Glutamatergic neuron (in vitro differentiated cells): ENCODE measurements at regions not wholly inside any gene's neighbourhood (a gene's known extent, or its start where the extent isn't known, plus 50 kb on each side); places are given as distances from the start of the nearest gene placed in this dataset.

Experiments used
- DNase-seq: peaks from one replicate; pipeline ENCODE4 v3.0.0; 2022
- H3K27ac Mint-ChIP-seq: one replicate; pipeline ENCODE4 v1.8.0; 2020; ENCODE audit warnings: mild to moderate bottlenecking, mixed read lengths, inconsistent platforms; ENCODE audit not compliant: unreplicated experiment
- H3K27me3 Mint-ChIP-seq: one replicate; pipeline ENCODE4 v1.8.0; 2020; ENCODE audit warnings: mild to moderate bottlenecking, moderate library complexity, mixed read lengths, inconsistent platforms; ENCODE audit not compliant: unreplicated experiment
- H3K36me3 Mint-ChIP-seq: one replicate; pipeline ENCODE4 v1.8.0; 2020; ENCODE audit warnings: mild to moderate bottlenecking, mixed read lengths, inconsistent platforms; ENCODE audit not compliant: unreplicated experiment
- H3K4me1 Mint-ChIP-seq: one replicate; pipeline ENCODE4 v1.8.0; 2020; ENCODE audit warnings: mild to moderate bottlenecking, low read depth, mixed read lengths, inconsistent platforms; ENCODE audit not compliant: unreplicated experiment
- H3K4me3 Mint-ChIP-seq: one replicate; pipeline ENCODE4 v1.8.0; 2020; ENCODE audit warnings: mild to moderate bottlenecking, mixed read lengths, inconsistent platforms; ENCODE audit not compliant: unreplicated experiment
- H3K9me3 Mint-ChIP-seq: one replicate; pipeline ENCODE4 v1.8.0; 2020; ENCODE audit warnings: mild to moderate bottlenecking, moderate library complexity, mixed read lengths, inconsistent platforms; ENCODE audit not compliant: unreplicated experiment
- TF ChIP-seq, protein P1 (sequence below): fragments of 200-600 bp; sonication (generic); IDR thresholded peaks from one replicate; pipeline ENCODE4 v1.5.0; 2021; ENCODE audit not compliant: partially characterized antibody, unreplicated experiment

DNA sequence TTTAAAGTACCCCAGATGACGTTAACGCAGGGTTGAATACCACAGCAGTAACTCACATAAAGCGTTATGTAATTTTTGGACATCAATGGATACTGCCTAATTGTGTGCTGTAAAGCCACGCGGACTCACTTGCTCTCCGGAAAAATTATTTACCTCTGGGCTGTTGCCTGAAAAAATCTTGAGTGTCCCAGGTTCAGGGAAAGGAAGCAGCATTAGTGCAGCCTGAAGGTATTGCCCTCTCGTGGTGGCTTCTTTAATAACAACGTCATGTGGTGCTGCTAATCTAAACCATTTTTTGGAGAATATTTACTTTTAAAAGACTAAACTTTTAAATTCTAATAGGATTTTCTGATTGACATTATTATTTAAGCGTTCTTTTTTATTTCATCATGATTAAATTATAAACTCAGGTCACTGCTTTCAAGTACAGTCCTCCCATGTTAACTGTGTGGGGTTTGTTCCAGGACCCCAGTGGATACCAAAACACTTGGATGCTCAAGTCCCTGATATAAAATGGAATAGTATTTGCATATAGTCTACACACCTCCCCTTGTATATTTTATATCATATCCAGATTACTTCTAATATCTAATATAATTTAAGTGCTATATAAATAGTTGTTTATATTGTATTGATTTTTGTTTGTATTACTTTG is 384.8 kb downstream of the FAM133A start:
- H3K4me3 Mint-ChIP-seq: no peak overlapping the region
- no peaks in the 10 kb centered on the region for H3K36me3 Mint-ChIP-seq
- H3K27me3 Mint-ChIP-seq: no peaks in the 10 kb centered on the region
- no peak overlapping the region for H3K27ac Mint-ChIP-seq
- TF ChIP-seq, protein P1, sequence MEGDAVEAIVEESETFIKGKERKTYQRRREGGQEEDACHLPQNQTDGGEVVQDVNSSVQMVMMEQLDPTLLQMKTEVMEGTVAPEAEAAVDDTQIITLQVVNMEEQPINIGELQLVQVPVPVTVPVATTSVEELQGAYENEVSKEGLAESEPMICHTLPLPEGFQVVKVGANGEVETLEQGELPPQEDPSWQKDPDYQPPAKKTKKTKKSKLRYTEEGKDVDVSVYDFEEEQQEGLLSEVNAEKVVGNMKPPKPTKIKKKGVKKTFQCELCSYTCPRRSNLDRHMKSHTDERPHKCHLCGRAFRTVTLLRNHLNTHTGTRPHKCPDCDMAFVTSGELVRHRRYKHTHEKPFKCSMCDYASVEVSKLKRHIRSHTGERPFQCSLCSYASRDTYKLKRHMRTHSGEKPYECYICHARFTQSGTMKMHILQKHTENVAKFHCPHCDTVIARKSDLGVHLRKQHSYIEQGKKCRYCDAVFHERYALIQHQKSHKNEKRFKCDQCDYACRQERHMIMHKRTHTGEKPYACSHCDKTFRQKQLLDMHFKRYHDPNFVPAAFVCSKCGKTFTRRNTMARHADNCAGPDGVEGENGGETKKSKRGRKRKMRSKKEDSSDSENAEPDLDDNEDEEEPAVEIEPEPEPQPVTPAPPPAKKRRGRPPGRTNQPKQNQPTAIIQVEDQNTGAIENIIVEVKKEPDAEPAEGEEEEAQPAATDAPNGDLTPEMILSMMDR: peak; percentile 59
- no peaks in the 10 kb centered on the region for H3K9me3 Mint-ChIP-seq
- H3K4me1 Mint-ChIP-seq: no peaks in the 10 kb centered on the region
- no peak for DNase-seq

DNA sequence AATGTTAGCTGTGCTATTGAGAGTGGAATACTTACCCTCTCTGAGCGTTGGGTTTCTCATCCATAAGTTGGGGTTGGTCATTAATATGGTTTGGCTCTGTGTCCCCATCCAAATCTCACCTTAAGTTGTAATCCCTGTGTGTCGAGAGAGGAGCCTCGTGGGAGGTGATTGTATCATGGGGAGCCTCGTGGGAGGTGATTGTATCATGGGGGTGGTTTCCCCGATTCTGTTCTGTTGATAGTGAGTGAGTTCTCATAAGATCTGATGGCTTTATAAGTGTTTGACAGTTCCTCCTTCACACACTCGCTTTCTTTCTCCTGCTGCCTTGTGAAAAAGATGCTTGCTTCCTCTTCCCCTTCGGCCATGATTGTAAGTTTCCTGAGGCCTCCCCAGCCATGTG is 391.1 kb downstream of the FAM133A start:
- no peak for DNase-seq
- Mint-ChIP-seq H3K27ac (no peak overlapping the region), H3K9me3 (no peaks in the 10 kb centered on the region), H3K4me1 (no peaks in the 10 kb centered on the region), H3K4me3 (no peak overlapping the region), H3K36me3 (no peaks in the 10 kb centered on the region), H3K27me3 (no peaks in the 10 kb centered on the region)
- TF ChIP-seq, protein P1: no peak

DNA sequence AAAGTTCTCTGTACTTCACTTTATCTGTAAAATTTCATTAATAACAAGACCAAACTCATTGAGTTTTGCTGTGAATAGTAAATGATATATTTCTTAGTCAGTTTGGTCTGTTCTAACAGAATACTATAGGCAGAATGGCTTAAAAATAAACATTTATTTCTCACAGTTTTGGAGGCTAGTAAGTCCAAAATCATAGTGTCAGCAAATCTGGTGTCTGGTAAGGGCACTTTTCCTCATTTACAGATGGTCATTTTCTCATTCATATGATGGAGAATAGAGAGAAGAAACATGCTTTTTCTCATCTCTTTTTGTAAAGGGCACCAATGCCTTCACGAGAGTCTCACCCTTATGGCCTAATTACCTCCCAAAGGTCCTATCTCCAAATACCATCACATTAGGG is 415.1 kb downstream of the FAM133A start:
- no peaks in the 10 kb centered on the region for H3K4me1 Mint-ChIP-seq
- H3K36me3 Mint-ChIP-seq: no peaks in the 10 kb centered on the region
- DNase-seq: no peak
- TF ChIP-seq, protein P1: no peak
- H3K4me3 Mint-ChIP-seq: no peak overlapping the region
- no peaks in the 10 kb centered on the region for H3K27me3 Mint-ChIP-seq
- no peak overlapping the region for H3K27ac Mint-ChIP-seq
- no peaks in the 10 kb centered on the region for H3K9me3 Mint-ChIP-seq

DNA sequence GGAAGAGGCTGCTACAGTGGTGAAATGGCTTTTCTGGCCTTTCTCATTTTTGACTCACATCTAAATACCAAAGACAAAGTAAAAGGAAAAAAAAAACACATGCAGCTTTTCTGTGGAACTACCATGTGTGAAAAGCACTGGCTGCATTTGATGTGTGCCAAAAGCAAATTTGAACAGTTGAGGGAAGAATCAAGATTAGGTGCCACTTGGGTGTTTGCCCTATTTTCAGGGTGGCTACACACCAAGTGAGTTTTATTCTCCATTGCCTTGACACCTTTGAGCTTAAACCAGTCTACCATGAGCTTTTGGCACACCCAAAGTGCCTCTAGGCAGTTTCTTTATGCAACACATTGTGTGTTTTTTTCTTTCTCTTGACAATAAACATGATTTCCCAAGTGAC is 423.9 kb downstream of the FAM133A start:
- Mint-ChIP-seq H3K27ac (no peak overlapping the region), H3K4me3 (no peak overlapping the region), H3K36me3 (no peaks in the 10 kb centered on the region), H3K9me3 (no peaks in the 10 kb centered on the region), H3K27me3 (no peaks in the 10 kb centered on the region), H3K4me1 (no peaks in the 10 kb centered on the region)
- DNase-seq: no peak
- TF ChIP-seq, protein P1: no peak

DNA sequence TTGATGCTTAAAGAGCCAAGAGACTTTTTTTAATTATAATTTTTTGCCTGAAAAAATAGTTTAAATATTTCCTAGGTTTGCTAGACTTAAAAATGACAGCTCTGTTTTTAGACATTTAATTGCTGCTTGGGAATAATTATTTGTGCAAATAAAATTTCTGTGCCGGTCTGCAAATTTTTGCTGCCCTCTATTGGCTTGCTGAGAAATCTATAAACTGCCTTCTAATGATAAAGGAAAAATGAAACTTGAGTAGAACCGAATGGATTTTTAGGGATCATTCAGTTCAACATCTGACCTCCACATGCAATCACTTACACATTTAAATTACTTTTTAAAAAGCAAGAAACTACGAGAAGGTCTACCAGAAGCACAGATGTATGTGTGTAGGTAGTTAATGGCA is 434.0 kb downstream of the FAM133A start:
- no peaks in the 10 kb centered on the region for H3K4me1 Mint-ChIP-seq
- TF ChIP-seq, protein P1: no peak
- H3K9me3 Mint-ChIP-seq: no peaks in the 10 kb centered on the region
- H3K27ac Mint-ChIP-seq: no peak overlapping the region
- peaks cover 3% of the 10 kb centered on the region for H3K27me3 Mint-ChIP-seq
- DNase-seq: no peak
- H3K36me3 Mint-ChIP-seq: no peaks in the 10 kb centered on the region
- H3K4me3 Mint-ChIP-seq: no peak overlapping the region
